ENCODE measurements at regions not wholly inside any gene's neighbourhood (a gene's known extent, or its start where the extent isn't known, plus 50 kb on each side); places are given as distances from the start of the nearest gene placed in this dataset.

- no peak for TF ChIP-seq POLR2A (IDR thresholded peaks at IDR 0.05; ENCODE audit: low read depth, low read length)
- no peak for TF ChIP-seq EZH2 (IDR thresholded peaks at IDR 0.05; ENCODE audit: borderline replicate concordance, low read depth, low read length, severe bottlenecking)
- no peak for TF ChIP-seq CTCF (IDR thresholded peaks at IDR 0.05; ENCODE audit: extremely low read depth in 1 of 2, insufficient read depth in 1 of 2, low read depth in 1 of 2, low read length in 2 of 2)
- TF ChIP-seq POLR2AphosphoS5 (IDR thresholded peaks at IDR 0.05; ENCODE audit: insufficient read depth, low read depth, low read length): no peak
- no peak for TF ChIP-seq FOS (IDR thresholded peaks at IDR 0.05; ENCODE audit: borderline replicate concordance, insufficient read depth, low read length)
- TF ChIP-seq MAX (IDR thresholded peaks at IDR 0.05; ENCODE audit: insufficient read depth, insufficient read length): no peak
Observed at GRCh38 chrY:12469081-12469480, 231.9 kb upstream of the USP9Y start.

Measured in endothelial cell of umbilical vein (primary cell).